GM21515 (cell line): ENCODE measurements at regions not wholly inside any gene's neighbourhood (a gene's known extent, or its start where the extent isn't known, plus 50 kb on each side); places are given as distances from the start of the nearest gene placed in this dataset.

Source experiments
- ATAC-seq: cut with Tn5 transposase; IDR thresholded peaks from one replicate; pipeline ENCODE4 v1.9.1; 2021; ENCODE audit not compliant: unreplicated experiment

DNA sequence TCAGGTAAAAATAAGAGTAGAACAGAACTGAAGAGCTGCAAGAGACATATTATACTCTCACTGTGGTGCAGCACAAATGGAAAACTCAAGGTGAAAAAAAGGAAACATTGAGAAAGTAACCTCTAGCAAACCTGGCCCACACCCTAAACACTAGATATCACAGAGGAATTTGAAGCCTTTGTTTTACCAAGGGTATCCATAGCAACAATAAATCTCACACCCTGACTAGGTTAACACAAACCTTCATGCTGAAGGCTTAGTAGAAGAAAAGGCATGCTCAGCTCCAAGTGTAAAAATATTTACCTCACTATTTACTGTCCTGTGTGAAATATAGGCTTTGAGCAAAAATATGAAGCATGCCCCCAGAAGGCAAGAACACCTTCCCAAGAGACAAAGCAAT, 61.9 kb upstream of the TAB3 start:
- no peak for ATAC-seq

- ATAC-seq = no peak
Observed at GRCh38 chrX:30950391-30950790, 61.3 kb upstream of the TAB3 start.

GRCh38 chrX:30949554-30949953, 60.5 kb upstream of the TAB3 start:
- no peak for ATAC-seq

GRCh38 chrX:30948626-30949025, 59.6 kb upstream of the TAB3 start:
- ATAC-seq = no peak

GRCh38 chrX:30948051-30948450, 59.0 kb upstream of the TAB3 start:
- ATAC-seq = no peak

DNA sequence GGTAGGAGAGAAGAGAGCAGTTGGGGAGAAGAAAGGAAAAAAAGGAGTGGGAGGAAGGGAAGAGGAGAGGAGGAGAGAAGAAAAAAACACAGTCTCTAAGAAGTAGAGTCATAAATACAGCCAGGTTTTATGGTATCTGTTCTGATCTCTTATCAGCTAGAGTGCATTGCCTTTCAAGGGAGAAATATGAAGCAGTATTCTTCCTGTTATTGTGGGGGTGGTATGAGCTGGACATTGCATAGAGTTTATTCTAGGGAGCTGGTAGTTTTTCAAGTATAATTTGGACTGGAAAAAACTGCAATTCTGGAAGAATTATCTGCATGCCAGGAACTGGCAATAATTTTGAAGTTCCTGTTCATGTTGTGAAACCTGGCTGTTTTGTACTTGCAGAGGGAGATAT, 54.9 kb upstream of the TAB3 start:
- no peak for ATAC-seq

- ATAC-seq = no peak
Observed at GRCh38 chrX:30941898-30942297, 52.8 kb upstream of the TAB3 start.

- ATAC-seq = no peak
Observed at GRCh38 chrX:30939928-30940327, 50.9 kb upstream of the TAB3 start.
